GM19043 (cell line): ENCODE measurements at regions not wholly inside any gene's neighbourhood (a gene's known extent, or its start where the extent isn't known, plus 50 kb on each side); places are given as distances from the start of the nearest gene placed in this dataset.

Experiments used
- ATAC-seq: cut with Tn5 transposase; IDR thresholded peaks from one replicate; pipeline ENCODE4 v1.9.1; 2021; ENCODE audit warnings: low read depth; ENCODE audit not compliant: unreplicated experiment

DNA sequence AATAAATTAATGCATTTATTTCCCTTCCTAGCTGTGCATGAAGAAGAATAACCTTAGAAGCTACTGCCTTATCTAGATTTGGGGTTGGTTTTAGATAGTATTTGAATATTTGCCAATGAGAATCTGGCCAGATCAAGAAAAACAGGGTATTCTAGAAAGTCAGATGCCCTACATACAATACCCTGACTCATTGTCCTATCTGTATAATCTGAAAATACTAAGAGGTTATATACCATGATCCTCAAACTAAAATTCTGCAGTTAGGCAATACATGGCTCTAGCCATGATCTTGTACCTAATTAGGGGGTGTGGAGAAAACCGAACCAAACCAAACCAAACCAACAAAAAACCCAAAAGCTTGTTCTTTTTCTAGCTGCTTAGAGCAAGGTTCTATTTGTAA, 240.4 kb upstream of the LYZL1 start:
- ATAC-seq = no peak

DNA sequence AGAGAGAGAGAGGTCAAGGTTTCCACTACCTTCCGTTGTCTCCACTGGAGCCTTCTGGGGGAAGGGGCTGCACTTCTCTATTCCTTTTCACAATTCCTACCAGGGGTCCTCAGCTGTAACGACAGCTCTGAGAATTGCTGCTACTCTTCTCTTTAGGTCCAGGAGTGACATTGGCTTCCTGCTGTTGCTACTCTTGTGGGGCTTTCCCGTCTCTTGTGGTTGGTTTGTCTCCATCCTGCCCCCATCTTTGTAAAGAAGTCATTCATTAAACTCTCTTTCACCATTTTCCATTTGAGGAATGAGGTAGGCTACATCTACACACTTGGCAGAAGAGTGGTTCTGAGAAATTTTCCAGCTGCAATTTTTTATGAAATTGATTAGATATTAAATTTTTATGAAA, 238.8 kb upstream of the LYZL1 start:
- peak; percentile 75 for ATAC-seq

DNA sequence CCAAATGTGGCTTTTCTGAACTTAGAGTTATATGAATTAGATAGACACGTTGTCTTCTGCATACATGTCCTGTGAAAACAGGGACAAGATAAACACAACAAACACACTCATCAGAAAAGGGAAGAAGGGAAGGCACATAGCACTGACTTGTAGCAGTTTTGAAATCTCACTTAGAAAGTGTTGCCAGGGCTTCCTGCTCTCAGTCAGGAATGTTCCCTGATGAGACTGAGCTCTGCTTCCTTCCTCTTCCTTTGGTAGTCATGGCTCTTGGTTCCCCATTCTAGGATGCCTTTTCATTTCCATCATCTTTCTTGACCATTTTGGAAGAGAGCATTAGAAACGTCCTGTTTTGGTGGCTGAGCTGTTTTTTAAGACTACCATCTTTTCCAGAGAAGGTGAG, 233.8 kb upstream of the LYZL1 start:
- ATAC-seq = no peak

DNA sequence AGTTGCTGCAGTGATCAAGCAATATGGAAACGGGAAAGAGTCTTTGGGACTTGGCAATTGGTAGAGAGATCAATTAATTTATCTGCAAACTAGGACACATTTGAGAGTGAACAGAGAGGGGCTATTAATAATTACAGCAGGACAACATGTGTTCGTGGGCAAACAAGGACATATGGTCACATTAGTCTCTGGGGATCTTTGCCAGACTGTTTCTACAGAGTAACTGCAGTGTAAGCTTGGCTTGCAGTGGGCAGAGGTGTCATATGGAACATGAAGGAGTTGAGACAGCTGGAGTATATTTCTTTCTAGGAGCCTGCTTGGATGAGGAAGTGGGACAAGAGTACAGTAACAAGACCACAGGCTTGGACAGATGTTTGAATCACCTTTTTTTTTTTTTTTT, 232.1 kb upstream of the LYZL1 start:
- no peak for ATAC-seq

DNA sequence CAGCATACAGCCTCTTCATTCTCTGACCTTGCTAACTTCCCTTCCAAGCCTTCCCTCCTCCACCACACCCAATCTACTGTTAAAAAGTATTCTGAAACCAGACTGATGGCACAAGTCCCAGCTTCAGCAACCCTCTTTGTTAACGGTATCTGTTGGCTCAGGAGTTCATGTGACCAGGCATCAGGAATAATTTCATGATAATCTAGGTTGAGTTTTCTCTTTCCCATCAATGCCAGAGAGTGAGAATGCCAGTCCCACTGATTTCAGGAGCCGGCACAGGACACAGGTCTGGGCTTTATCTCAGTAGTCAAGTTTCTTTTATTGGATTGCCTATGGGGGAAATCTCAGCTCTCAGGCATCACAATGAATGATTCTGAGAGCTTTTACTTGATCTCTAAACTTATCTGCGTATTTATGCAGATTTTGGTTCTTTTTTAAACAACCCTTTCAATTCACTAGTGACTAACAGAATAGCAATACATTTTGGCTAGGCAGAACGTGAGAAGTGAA, 231.0 kb upstream of the LYZL1 start:
- ATAC-seq = no peak

DNA sequence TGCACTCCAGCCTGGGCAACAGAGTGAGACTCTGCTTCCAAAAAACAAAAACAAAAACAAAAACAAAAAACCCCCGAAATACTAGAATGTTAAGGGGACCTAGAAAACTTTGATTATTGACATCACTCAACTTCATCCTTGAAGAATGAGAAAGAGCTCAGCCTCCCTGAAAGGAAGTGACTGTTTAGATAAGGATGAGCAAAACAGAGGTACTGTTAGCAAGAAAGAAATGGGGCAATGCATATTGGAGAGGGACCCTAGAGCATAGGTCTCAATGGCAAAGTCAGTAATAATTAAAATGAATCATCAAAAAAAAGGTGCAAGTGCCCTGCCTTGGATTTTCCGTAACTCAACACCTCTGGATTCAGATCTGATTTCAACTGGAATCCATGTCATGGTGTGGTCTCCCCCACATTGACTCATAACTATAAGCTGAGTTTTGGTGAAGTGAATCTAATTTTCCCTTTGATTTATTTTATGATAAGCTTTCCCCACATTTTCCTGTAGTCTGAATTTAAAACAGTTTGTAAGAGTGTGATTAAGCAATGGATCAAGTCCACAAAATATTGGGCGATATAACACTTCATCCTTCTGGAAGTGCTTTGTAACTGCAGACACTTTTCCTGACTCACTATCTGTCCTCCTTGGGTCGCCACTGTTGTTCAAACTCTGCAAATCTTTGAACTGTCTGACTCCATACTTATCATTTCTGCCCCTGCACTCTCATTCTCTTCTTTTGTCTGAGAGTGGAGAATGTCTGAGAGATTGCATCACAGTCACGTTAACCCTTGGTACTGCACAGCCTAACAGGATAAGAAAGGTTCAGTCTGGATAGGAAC, 224.8 kb upstream of the LYZL1 start:
- no peak for ATAC-seq

DNA sequence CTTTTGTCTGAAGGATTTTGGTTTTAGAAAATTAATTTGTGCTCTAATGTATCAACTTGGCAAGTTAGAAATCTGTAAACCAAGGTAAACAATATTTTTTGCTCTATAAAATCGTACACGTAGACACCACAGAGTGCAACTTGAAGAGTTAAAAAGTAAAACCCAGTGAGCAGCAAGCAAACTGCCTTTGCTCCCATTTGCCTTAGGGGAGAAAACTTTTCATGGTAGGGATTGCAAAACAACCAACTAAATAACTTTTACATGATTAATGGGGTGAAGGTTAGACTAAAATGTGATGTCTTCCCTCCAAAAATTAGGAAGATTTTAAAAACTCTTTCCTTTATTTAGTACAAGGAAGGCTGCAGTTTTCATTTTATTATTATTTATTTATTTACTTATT, 224.2 kb upstream of the LYZL1 start:
- ATAC-seq = no peak

DNA sequence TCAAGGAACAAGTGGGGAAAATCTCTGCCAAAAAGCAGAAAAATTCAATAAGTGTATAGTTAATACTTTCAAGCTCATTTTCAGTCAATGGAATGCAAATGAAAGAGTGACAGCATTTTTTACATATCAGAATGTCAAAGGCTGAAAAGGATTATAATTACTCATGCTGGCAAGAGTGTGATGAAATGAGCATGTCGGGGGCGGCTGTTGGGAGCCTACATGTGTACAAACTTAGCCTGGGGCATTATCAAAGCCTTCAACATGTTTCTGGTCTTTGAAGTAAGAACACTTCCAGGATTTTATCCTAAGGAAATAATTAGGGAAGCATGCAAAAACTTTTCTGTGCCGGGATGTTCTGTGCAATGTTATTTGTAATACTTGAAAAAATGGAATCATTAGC, 221.7 kb upstream of the LYZL1 start:
- no peak for ATAC-seq

DNA sequence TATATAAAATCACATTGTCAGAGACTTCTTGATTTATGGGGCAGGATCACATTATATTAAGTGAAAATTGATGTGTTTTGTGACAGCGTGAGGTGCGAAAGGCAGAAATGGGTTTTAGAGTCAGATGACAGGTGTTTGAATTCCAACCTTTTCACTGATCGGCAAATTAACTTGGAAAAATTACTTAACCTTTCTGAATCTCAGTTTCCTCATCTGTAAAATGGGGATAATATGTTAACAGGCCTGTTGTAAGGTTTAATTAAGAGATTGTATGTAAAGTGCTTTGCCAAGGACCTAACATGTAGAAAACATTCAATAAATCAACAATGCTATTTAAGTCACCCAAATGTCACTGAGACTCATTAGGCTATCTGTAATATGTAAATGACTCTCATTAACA, 221.2 kb upstream of the LYZL1 start:
- ATAC-seq = no peak

DNA sequence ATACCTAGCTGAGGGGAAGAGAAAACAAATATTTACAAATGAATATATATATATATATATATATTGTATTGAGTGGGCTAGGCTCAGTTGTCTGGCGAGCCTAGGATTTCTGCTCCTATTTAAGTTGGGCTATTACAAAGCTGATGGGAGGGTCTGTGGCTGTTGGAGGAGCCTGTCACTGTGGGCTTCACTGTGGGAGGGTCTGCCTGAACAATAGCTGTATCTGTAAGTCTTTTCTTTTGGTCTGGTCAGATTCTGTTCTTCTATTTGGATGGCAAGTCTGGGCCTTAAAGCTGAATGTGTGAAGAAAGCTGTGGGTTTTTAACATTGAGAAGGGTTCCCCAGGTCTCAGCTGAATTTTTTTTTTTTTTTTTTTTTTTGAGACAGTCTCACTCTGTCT, 220.6 kb upstream of the LYZL1 start:
- no peak for ATAC-seq

DNA sequence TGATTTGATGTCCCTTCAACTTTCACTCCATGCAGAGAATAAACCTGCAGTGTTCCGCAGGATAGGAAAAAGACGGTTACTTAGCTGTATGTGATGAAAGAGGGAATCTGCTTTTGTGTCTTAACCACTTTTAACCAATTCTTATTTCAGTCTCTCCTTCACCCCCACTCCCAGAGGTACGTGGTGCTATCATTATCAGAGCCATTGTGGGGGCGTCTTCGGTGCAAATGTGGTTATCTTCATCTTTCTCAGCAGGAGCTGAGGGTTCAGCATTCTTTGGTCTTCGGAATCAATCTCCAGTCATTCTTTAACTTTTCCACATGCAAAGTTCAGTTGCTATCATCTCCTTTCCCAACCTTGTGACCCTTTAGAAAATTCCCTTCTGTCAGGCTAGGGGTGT, 219.9 kb upstream of the LYZL1 start:
- ATAC-seq = no peak

DNA sequence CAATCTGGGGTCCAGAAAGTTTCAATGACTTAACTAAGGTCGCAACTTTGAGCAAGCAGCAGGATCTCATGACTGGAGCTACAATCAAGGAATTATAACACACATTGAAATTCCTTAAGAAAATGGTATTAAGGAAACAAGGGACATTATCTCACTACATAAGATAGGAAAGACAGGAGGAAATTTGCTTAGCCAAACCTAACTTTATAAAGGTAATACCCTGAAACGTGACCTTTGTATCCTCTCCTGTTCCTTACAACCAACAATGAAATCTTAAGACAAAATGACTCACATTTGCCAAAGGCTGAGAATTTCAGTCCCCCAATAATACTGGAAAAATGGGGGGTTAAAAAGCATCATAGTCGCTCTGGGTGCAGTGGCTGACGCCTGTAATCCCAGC, 218.9 kb upstream of the LYZL1 start:
- no peak for ATAC-seq

DNA sequence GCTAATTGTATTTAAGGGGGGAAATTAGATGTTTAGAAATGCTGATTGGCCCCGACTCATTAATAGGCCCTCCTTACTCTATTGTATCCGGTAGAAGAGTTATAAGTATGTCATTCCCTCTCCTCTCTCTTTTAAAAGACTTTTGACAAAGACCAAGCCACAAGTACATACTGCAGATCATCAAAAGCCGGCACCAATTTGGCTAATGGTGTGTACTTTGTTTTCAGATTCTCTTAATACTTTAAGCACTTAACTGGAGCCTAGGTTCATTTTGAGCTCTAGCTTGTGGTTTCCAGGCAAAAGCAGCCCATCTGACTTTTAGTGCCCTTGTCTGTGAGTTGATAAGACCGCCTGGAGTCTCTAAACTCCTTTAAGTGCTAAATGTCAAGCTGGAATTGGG, 210.0 kb upstream of the LYZL1 start:
- ATAC-seq = no peak

DNA sequence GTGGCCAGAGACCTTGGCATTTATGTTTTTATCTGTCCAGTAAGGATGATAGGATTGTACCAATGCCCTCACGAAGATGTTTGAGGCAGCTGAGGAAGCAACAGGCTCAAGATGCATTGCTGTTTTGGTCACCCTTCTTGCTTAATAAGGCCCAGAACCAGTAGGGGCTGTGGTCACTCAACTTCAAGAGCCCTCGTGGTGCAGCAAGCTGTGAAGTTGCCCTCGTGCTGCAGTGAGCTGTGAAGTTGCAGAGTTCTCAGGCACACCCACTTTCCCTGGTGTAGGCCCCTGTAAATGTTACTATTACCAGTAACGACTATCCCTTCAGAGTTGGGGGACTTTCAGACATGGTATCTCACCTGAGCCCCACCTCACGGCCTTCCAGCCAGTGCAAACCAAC, 207.6 kb upstream of the LYZL1 start:
- no peak for ATAC-seq

DNA sequence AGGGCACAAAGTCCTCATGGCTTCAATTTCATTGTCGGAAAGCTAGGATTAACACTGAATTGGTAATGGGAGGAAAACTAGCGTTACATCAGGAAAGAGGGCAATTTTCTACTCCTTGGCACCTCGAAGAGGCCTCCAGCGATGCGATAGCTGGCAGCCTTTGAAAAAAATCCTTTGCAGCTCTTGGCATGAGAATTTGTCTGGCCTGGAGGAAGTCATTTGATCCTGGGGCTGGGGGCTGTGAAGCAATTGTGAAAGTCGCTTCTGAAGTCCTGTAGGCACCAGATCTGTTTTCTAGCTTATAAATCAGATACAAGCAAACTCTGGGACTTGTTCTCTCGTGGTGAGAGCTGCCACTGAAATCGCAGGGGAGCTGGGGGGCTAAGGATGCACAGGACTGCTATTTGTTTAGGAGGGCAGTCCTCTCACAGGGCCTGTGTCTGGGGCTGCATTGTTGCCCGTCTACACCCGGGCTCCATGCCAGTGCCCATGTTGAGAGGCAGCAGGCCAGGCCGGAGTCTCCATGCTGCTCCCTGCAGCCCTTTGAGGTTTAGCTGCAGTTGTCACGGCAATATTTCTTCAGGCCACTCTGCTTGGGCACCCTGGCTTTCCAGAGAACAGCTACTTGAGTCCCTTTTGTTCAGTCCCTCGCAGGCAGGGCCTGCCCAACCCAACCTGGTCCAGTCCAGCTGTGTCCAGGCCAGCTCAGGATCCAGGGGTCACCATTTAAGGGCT, 206.8 kb upstream of the LYZL1 start:
- ATAC-seq = no peak

DNA sequence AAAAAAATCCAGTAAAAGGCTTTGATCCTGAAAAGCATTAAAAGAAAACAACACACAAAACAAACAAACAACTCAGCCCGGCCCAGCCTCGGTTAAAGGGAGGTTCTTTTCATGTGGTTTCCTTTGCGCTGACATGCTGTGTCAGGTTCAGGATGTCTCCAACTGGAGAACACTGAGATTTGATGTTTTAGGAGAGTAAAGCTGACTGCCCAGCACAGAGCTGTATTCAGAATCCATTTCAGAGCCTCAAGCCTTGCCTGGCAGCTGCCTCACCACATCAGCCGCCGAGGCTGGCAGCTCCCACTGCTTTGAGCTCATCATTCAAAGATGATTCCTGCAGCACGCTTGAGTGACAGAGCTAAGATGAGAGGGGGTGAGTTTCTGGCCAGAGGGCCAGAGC, 205.8 kb upstream of the LYZL1 start:
- ATAC-seq = no peak

DNA sequence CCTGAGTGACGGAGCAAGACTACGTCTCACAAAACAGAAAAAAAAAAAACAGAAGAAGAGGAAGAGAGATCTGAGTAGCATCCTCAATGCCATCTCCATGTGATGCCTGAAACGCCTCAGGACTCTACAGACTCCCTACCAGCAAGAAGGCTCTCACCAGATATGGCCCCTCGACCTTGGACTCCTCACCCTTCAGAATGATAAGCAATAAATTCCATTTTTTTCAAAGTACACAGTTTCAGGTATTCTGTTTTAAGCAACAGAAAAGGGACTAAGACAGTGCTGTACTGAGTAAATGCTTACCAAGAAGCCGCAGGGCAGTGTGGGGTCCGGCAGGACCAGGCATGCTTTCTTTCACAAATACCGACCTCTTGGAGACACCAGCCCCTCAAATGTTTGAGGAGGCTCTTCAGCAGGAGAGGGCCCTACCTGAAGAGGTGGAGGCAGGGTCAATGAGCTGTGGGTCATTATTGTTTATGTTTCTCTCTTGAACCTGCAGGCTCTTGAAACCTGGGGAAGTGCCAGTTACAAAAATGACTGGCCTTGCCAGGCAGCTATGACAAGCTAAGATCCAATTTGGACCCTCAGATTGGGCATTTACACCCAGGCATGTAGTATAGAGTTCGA, 204.1 kb upstream of the LYZL1 start:
- ATAC-seq = no peak

DNA sequence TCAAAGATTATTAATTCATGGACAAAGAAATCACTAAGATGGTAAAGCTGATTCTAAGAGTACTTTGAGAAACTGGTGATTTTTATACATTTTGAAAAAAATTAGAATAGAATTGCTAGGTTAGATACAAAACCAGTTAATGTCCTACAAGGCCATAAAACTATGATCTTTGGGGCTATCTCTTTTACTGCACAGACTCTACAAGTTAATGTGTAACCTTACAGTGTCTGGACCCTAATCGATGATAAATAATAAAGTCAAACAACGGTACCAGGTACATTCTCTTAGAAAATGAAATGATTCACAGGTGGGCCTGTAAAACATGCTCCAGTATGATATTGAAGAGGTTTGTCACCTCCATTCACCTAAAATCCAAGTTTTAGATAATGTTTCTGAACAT, 199.8 kb upstream of the LYZL1 start:
- no peak for ATAC-seq

DNA sequence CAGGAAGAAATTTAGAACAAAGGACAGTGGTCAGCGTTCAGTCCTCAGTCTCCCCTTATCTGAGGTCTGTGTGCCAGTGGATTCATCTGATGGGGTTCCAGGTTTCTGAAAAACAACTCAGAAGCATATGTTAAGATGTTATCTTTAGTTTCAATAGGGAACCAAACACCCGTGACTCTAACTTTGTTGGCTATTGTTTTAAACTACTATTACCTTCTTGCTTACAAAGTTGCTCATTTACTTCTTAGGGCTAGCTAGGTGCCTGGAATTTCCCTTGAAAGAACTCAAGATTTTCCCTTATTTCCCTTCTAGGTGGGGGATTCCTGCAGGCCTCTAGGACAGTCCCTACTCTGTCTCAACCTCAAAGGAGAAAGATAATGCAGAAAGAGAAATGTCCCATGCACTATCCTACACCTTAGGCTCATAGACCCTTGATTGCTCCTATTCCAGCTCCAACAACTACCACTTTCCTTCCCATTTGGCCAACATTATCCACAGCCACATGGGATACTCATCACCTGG, 192.5 kb upstream of the LYZL1 start:
- no peak for ATAC-seq

DNA sequence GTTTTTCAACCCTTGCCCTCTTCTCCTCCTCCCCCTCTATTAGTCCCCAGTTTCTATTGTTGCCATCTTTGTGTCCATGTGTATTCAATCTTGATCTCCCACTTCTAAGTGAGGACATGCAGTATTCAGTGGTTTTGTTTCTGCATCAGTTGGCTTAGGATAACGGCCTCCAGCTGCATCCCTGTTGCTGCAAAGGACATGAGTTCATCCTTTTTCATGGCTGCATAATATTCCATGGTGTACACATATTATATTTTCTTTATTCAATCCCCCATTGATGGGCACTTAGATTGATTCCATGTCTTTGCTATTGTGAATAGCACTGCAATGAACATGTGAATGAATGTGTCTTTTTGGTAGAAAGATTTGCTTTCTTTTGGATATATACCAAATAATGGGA, 190.4 kb upstream of the LYZL1 start:
- ATAC-seq = no peak

DNA sequence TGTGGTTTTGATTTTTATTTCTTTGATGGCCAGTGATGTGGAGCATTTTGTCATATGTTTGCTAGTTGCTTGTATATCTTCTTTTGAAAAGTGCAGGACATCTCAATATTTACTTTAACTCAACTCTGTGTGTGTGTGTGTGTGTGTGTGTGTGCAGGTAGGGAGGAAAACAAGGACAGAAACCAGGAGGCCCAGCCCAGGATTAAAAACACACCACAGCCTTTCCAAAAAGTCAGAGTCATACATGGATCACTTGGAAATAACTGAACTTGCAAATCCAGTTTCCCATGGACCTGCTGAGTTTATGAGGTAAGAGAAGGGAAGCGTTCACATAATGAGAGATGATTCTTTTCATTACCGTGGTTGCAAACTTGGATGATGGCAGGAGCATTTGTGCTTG, 189.9 kb upstream of the LYZL1 start:
- no peak for ATAC-seq
